ENCODE measurements at regions not wholly inside any gene's neighbourhood (a gene's known extent, or its start where the extent isn't known, plus 50 kb on each side); places are given as distances from the start of the nearest gene placed in this dataset.

- TF ChIP-seq, protein P1, sequence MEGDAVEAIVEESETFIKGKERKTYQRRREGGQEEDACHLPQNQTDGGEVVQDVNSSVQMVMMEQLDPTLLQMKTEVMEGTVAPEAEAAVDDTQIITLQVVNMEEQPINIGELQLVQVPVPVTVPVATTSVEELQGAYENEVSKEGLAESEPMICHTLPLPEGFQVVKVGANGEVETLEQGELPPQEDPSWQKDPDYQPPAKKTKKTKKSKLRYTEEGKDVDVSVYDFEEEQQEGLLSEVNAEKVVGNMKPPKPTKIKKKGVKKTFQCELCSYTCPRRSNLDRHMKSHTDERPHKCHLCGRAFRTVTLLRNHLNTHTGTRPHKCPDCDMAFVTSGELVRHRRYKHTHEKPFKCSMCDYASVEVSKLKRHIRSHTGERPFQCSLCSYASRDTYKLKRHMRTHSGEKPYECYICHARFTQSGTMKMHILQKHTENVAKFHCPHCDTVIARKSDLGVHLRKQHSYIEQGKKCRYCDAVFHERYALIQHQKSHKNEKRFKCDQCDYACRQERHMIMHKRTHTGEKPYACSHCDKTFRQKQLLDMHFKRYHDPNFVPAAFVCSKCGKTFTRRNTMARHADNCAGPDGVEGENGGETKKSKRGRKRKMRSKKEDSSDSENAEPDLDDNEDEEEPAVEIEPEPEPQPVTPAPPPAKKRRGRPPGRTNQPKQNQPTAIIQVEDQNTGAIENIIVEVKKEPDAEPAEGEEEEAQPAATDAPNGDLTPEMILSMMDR (conservative IDR thresholded peaks at IDR 0.05; ENCODE audit: low read depth, low read length), result no peak
Observed at GRCh38 chr18:78559584-78559983, 420.0 kb upstream of the SALL3 start.

GRCh38 chr18:78561757-78562510, 417.7 kb upstream of the SALL3 start:
- no peaks in the 10 kb centered on the region for H3K4me1 ChIP-seq (ENCODE audit: low read depth, poor library complexity, severe bottlenecking)
- no peak overlapping the region for H3K4me3 ChIP-seq (IDR thresholded peaks at IDR 0.05; ENCODE audit: insufficient read depth, low read depth, low read length)
- no peak overlapping the region for H2AFZ ChIP-seq (ENCODE audit: low read depth)
- H3K36me3 ChIP-seq (ENCODE audit: insufficient read depth), result no peaks in the 10 kb centered on the region
- TF ChIP-seq, protein P1 (conservative IDR thresholded peaks at IDR 0.05; ENCODE audit: low read depth, low read length), result no peak
- no peaks in the 10 kb centered on the region for H4K20me1 ChIP-seq (ENCODE audit: insufficient read depth)
- no peak overlapping the region for H3K27ac ChIP-seq
- H3K4me2 ChIP-seq, result no peak overlapping the region
- no peaks in the 10 kb centered on the region for H3K27me3 ChIP-seq (ENCODE audit: insufficient read depth, low read depth)
- H3K9ac ChIP-seq, result no peak overlapping the region
- H3K79me2 ChIP-seq (ENCODE audit: insufficient read depth, low read depth), result no peaks in the 10 kb centered on the region

More at GRCh38 chr18:78559584-78559983, 420.0 kb upstream of the SALL3 start:
- Histone ChIP-seq H3K4me3 (IDR thresholded peaks at IDR 0.05; ENCODE audit: insufficient read depth, low read depth, low read length) (no peak overlapping the region), H3K27me3 (ENCODE audit: insufficient read depth, low read depth) (no peaks in the 10 kb centered on the region), H4K20me1 (ENCODE audit: insufficient read depth) (no peaks in the 10 kb centered on the region), H3K9ac (no peak overlapping the region), H3K79me2 (ENCODE audit: insufficient read depth, low read depth) (no peaks in the 10 kb centered on the region), H3K4me2 (no peak overlapping the region), H2AFZ (ENCODE audit: low read depth) (no peak overlapping the region), H3K27ac (no peak overlapping the region), H3K36me3 (ENCODE audit: insufficient read depth) (no peaks in the 10 kb centered on the region), H3K4me1 (ENCODE audit: low read depth, poor library complexity, severe bottlenecking) (no peaks in the 10 kb centered on the region)

GRCh38 chr18:78562531-78562961, 417.1 kb upstream of the SALL3 start:
- no peak overlapping the region for H3K4me2 ChIP-seq
- H3K79me2 ChIP-seq (ENCODE audit: insufficient read depth, low read depth), result no peaks in the 10 kb centered on the region
- H3K27me3 ChIP-seq (ENCODE audit: insufficient read depth, low read depth), result no peaks in the 10 kb centered on the region
- TF ChIP-seq, protein P1 (conservative IDR thresholded peaks at IDR 0.05; ENCODE audit: low read depth, low read length), result no peak
- H3K27ac ChIP-seq, result no peak overlapping the region
- H3K4me3 ChIP-seq (IDR thresholded peaks at IDR 0.05; ENCODE audit: insufficient read depth, low read depth, low read length), result no peak overlapping the region
- no peaks in the 10 kb centered on the region for H3K36me3 ChIP-seq (ENCODE audit: insufficient read depth)
- no peaks in the 10 kb centered on the region for H4K20me1 ChIP-seq (ENCODE audit: insufficient read depth)
- H3K4me1 ChIP-seq (ENCODE audit: low read depth, poor library complexity, severe bottlenecking), result no peaks in the 10 kb centered on the region
- no peak overlapping the region for H3K9ac ChIP-seq
- no peak overlapping the region for H2AFZ ChIP-seq (ENCODE audit: low read depth)

DNA sequence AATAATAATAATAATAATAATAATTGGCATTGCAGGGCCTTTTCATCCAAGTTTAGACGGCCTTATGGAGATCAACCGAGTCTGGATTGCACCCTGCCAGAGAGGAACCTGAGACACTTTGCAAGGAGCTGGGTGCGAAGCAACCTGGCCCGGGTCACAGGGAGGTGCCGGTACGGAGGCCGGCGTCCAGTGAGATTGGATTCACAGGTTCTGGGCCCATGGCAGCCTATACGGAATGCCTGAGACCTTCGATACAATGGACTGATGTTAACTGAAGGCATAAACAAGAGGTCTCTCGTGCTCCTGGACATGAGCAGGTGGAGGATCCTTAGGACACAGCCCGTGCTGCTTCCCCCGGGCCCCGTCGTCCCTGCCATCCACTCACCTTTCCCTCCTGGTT, 416.5 kb upstream of the SALL3 start:
- TF ChIP-seq, protein P1 (conservative IDR thresholded peaks at IDR 0.05; ENCODE audit: low read depth, low read length), result no peak
- no peaks in the 10 kb centered on the region for H3K4me1 ChIP-seq (ENCODE audit: low read depth, poor library complexity, severe bottlenecking)

More for the DNA sequence above, 416.5 kb upstream of the SALL3 start:
- no peak overlapping the region for H3K4me3 ChIP-seq (IDR thresholded peaks at IDR 0.05; ENCODE audit: insufficient read depth, low read depth, low read length)
- H3K36me3 ChIP-seq (ENCODE audit: insufficient read depth), result no peaks in the 10 kb centered on the region
- H2AFZ ChIP-seq (ENCODE audit: low read depth), result no peak overlapping the region
- no peak overlapping the region for H3K27ac ChIP-seq
- no peaks in the 10 kb centered on the region for H3K27me3 ChIP-seq (ENCODE audit: insufficient read depth, low read depth)
- H4K20me1 ChIP-seq (ENCODE audit: insufficient read depth), result no peaks in the 10 kb centered on the region
- H3K79me2 ChIP-seq (ENCODE audit: insufficient read depth, low read depth), result no peaks in the 10 kb centered on the region
- H3K9ac ChIP-seq, result no peak overlapping the region
- H3K4me2 ChIP-seq, result no peak overlapping the region

All from KMS-11 (cell line).